ENCODE measurements at regions not wholly inside any gene's neighbourhood (a gene's known extent, or its start where the extent isn't known, plus 50 kb on each side); places are given as distances from the start of the nearest gene placed in this dataset.

DNA sequence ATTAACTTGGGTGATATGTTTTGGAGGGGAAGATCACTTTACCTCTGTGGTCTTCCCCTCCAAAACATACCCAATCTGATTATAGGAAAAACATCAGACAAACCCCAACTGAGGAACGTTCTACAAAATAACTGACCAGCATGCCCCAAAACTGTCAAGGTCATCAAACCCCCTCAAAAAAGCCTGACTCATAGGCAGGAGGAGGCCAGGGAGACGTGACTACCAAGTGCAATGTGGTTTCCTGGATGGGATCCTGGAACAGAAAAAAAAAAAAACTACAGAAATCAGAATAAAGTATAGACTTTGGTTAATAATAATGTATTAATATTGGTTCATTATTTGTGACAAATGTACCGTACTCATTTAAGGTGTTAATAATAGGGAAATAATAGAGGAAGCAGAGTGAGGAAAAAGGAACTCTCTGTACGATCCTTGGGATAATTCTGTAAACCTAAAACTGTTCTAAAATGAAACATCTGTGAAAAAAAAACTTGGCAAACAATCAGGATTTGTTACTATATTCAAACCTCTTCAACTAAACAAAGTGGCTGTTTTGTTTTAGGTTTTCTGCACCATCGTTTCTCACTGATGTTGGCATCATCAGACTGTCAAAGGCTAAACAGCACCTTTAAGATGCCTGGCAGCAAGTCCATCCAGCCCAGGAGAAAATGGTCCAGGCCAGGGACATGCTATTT lies 266.7 kb upstream of the SDK2 start:
- TF ChIP-seq TAF1 (IDR thresholded peaks at IDR 0.05; ENCODE audit: borderline replicate concordance, insufficient read depth, low read length) (no peak), FOXP2 (optimal IDR thresholded peaks at IDR 0.05; ENCODE audit: borderline replicate concordance, extremely low read depth, extremely low read length, insufficient read depth) (no peak), SIN3A (IDR thresholded peaks at IDR 0.05; ENCODE audit: borderline replicate concordance, insufficient read depth, low read length) (no peak), POLR2AphosphoS5 (IDR thresholded peaks at IDR 0.05; ENCODE audit: low read depth, low read length) (no peak)
- TF ChIP-seq, protein P1, sequence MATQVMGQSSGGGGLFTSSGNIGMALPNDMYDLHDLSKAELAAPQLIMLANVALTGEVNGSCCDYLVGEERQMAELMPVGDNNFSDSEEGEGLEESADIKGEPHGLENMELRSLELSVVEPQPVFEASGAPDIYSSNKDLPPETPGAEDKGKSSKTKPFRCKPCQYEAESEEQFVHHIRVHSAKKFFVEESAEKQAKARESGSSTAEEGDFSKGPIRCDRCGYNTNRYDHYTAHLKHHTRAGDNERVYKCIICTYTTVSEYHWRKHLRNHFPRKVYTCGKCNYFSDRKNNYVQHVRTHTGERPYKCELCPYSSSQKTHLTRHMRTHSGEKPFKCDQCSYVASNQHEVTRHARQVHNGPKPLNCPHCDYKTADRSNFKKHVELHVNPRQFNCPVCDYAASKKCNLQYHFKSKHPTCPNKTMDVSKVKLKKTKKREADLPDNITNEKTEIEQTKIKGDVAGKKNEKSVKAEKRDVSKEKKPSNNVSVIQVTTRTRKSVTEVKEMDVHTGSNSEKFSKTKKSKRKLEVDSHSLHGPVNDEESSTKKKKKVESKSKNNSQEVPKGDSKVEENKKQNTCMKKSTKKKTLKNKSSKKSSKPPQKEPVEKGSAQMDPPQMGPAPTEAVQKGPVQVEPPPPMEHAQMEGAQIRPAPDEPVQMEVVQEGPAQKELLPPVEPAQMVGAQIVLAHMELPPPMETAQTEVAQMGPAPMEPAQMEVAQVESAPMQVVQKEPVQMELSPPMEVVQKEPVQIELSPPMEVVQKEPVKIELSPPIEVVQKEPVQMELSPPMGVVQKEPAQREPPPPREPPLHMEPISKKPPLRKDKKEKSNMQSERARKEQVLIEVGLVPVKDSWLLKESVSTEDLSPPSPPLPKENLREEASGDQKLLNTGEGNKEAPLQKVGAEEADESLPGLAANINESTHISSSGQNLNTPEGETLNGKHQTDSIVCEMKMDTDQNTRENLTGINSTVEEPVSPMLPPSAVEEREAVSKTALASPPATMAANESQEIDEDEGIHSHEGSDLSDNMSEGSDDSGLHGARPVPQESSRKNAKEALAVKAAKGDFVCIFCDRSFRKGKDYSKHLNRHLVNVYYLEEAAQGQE (IDR thresholded peaks at IDR 0.05; ENCODE audit: insufficient read depth in 1 of 2, low read depth in 2 of 2, low read length in 2 of 2), result no peak

DNA sequence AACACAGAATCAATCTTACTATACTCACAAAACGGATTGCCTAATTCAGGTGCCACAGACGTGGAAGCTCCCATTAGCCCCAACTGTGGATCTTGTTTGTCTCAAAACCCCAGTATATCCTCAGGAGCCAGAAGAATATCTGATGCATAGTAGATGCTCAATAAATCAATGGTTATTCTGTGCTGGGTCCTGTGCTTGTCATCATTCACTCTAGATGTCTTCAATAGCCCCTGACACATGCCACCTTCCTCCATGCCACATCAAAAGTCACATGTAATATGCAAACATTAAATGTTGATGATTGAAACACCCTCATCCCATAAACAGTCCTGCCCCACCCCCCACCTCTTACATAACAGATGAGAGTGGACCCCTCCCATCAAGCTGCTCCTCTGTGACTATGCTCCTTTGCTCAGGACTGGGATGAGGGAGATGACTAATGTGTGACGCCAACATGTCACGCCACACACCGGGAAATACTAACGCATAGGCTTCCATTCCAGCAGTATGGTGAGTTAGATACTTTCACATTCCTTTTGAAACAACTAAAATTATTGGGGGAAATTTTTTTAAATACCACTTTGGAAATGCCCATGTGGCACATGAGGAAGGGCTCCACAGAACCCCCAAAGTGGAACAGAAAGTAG lies 267.6 kb upstream of the SDK2 start:
- TF ChIP-seq SIN3A (IDR thresholded peaks at IDR 0.05; ENCODE audit: borderline replicate concordance, insufficient read depth, low read length) (no peak), TAF1 (IDR thresholded peaks at IDR 0.05; ENCODE audit: borderline replicate concordance, insufficient read depth, low read length) (no peak), FOXP2 (optimal IDR thresholded peaks at IDR 0.05; ENCODE audit: borderline replicate concordance, extremely low read depth, extremely low read length, insufficient read depth) (no peak), POLR2AphosphoS5 (IDR thresholded peaks at IDR 0.05; ENCODE audit: low read depth, low read length) (no peak)
- TF ChIP-seq, protein P1 (IDR thresholded peaks at IDR 0.05; ENCODE audit: insufficient read depth in 1 of 2, low read depth in 2 of 2, low read length in 2 of 2), result no peak

DNA sequence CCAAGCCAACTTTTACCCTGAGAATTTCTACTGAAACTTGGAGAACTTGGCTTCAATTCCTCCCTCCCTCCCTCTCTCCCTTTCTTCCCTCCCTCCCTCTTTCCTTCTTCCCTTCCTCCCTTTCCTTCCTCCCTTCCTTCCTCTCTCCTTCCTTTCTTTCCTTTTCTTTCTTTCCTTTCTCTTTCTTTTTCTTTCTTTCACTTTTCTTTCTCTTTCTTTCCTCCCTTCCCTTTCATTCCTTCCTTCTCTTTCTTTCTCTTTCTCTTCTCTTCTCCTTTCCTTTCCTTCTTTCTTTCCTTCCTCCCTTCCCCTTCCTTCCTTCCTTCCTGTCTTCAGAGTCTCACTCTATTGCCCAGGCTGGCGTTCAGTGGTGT lies 268.1 kb upstream of the SDK2 start:
- TF ChIP-seq FOXP2 (optimal IDR thresholded peaks at IDR 0.05; ENCODE audit: borderline replicate concordance, extremely low read depth, extremely low read length, insufficient read depth) (no peak), SIN3A (IDR thresholded peaks at IDR 0.05; ENCODE audit: borderline replicate concordance, insufficient read depth, low read length) (no peak), POLR2AphosphoS5 (IDR thresholded peaks at IDR 0.05; ENCODE audit: low read depth, low read length) (no peak), TAF1 (IDR thresholded peaks at IDR 0.05; ENCODE audit: borderline replicate concordance, insufficient read depth, low read length) (no peak)
- TF ChIP-seq, protein P1 (IDR thresholded peaks at IDR 0.05; ENCODE audit: insufficient read depth in 1 of 2, low read depth in 2 of 2, low read length in 2 of 2), result no peak

DNA sequence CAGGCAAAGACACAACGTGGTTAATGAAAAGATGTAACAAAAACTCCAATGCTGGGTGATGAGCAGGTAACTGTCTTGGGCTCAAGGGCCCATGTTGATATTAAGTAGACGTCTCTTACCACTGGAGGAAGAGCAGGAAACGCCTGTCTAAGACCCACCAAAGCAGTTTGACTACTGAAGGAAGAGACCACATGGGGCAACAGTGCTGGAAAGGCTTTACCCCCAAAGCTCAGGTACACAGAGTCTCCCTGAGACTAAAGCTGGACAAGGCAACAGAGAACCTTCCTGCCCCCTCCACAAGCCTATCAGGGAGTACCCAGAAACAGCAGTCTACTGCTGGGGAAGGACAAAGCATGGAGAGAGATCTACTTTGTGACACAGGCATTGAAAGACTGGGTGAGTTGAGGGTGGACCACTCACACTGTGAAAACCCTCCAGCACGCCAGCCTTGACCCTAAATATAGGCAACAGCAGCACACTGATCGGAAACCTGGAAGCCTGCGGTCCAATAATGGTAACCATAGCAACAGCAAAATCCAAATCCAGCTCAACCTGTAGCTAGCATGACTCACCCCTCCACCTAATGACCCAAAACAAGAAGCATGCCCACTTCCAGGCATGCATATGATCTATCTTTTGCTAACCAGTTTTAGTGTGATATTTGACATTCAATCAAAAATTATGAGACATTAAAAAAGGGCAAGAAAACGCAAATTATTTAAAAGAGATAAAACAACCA lies 270.5 kb upstream of the SDK2 start:
- TF ChIP-seq POLR2AphosphoS5 (IDR thresholded peaks at IDR 0.05; ENCODE audit: low read depth, low read length), result no peak
- no peak for TF ChIP-seq TAF1 (IDR thresholded peaks at IDR 0.05; ENCODE audit: borderline replicate concordance, insufficient read depth, low read length)
- no peak for TF ChIP-seq FOXP2 (optimal IDR thresholded peaks at IDR 0.05; ENCODE audit: borderline replicate concordance, extremely low read depth, extremely low read length, insufficient read depth)
- TF ChIP-seq SIN3A (IDR thresholded peaks at IDR 0.05; ENCODE audit: borderline replicate concordance, insufficient read depth, low read length), result no peak
- TF ChIP-seq, protein P1 (IDR thresholded peaks at IDR 0.05; ENCODE audit: insufficient read depth in 1 of 2, low read depth in 2 of 2, low read length in 2 of 2), result no peak

All from PFSK-1 (cell line).